ENCODE measurements at regions not wholly inside any gene's neighbourhood (a gene's known extent, or its start where the extent isn't known, plus 50 kb on each side); places are given as distances from the start of the nearest gene placed in this dataset.

- DNase-seq (ENCODE audit: low spot score): no peak
Measured at GRCh38 chr12:127681151-127681754, 585.7 kb upstream of the TMEM132C start.

DNA sequence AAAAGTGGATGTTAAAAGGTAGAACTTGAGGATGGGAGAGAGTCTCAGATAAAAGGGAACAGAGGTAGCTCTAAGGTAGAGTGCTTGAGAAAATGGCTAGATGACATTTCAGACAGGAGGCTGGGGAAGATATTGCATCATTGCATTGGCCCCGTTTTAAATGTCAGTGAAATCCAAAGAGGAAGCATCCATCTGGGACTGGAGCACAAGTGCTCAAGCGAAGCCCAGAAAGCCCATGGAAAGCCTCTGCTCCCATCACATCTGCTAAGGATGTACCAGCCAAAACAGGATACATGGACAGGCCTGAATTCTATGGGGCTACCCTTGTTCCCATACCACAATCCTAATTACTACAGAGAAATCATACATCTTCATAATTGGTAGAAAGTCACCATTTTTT, 581.5 kb upstream of the TMEM132C start:
- DNase-seq (ENCODE audit: low spot score): no peak

DNA sequence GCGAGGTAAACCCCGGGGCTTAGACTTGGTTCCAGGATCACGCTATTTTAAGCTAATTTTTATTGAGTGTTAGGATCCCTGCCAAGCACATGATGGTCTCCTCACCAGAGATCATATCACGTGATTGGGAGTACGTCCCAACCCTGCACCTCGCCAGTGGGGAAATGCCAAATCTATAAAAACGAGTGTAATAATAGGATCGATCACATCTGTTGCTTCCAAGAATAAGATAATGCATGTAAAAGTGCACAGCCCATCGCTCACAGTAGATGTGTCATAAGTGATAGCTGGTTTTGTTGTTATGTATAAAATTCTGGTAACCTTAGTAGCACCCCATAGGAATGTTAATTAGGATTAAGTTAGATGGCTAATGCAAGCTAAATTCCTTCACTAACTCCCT, 581.0 kb upstream of the TMEM132C start:
- no peak for DNase-seq (ENCODE audit: low spot score)

GRCh38 chr12:127687181-127687580, 579.8 kb upstream of the TMEM132C start:
- no peak for DNase-seq (ENCODE audit: low spot score)

DNA sequence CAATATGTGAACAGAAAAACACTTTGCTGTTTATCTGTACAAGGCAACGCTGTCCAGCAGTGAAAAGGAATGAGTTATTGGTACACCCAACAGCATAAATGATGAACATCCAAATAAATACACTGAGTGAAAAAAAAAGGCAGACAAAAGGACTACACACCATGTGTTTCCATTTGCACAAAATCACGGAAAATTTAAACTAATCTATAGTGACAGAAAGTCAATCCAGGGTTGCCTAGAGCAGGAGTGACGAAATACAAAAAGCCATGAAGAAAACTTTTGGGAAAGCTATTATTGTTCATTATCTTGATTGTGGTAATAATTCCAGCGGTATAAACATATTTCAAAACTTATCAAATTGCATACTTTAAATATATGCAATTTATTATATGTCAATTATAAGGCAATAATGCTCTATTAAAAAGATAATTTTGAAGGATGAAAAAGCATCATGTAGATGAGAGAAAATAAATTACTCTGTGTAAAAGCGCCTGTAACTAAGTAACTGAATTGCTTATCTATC, 578.0 kb upstream of the TMEM132C start:
- no peak for DNase-seq (ENCODE audit: low spot score)

DNA sequence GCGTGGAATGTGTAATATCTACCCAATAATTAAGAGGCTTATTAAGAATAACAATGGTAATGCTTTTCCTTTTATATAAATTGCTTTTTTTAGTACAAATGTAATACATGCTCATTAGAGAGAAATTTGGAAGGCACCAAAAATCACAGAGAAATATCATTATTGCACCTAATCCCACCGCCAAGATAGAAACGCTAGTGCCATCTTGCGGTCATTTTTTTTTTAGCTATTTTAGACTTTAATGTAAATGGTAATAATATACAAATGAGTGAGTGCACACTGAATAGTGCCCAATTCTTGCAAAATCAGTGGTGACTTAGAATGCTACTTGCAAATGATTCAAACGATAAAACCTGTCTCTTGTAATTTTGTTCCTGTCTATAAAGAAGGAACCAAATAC, 576.8 kb upstream of the TMEM132C start:
- no peak for DNase-seq (ENCODE audit: low spot score)

GRCh38 chr12:127696963-127697362, 570.0 kb upstream of the TMEM132C start:
- DNase-seq (ENCODE audit: low spot score): no peak

DNA sequence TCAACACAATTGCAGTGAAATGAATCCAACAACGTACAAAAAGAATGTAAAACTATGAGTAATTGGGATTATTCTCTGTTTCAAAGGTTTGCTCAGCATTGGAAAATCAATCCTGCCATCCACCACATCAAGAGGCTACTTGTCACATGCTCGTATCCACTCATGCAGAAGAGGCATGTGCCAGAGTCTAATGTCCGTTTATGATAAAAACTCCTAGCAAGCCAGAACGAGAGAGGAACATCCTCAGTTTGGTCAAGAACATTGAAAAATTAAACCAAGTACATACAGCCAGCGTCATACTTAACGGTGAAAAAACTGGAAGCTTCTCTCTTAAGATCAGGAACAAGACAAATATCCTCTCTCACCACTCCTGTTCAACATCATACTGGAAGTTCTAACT, 563.9 kb upstream of the TMEM132C start:
- no peak for DNase-seq (ENCODE audit: low spot score)

DNA sequence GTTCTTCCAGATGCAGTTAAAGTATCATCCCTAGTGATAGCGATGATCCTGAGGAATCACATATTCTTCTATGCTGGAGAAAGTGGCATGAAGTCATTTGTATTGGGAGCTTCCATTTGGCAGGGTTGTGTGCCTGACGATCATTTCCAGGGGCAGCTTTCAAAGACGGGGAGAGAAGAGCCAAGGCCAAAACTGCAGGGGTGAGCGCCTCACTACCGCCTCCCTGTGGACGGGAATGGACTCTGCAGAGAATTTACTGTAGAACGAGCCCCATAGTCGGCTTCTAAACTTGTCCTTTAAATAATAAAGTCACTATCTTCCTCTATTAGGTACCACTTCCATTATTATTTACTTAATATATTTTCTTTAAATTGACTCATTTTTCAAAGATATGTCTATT, 555.9 kb upstream of the TMEM132C start:
- DNase-seq (ENCODE audit: low spot score): no peak

DNA sequence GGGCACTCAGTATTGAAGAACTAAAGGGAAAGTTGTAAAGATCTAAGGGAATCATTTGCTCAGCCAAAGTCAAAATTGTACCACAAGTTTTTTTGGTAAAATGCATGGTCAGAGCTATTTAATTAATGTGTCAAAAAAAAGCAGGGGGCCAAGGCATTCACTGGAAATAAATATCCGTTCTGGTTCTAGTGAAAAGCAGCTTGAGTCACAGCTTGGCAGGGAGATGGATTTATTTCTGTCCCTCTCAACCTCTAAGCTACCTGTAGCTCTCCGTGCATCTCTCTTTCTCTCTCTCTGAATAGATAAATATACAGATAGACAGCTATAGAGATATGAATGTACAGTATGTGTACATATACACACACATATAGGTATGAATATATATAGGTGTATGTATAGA, 554.4 kb upstream of the TMEM132C start:
- no peak for DNase-seq (ENCODE audit: low spot score)

- no peak for DNase-seq (ENCODE audit: low spot score)
Measured at GRCh38 chr12:127716166-127716565, 550.8 kb upstream of the TMEM132C start.

GRCh38 chr12:127717278-127717677, 549.7 kb upstream of the TMEM132C start:
- DNase-seq (ENCODE audit: low spot score): no peak

GRCh38 chr12:127720334-127720733, 546.6 kb upstream of the TMEM132C start:
- DNase-seq (ENCODE audit: low spot score): no peak

- DNase-seq (ENCODE audit: low spot score): no peak
Measured at GRCh38 chr12:127722611-127723010, 544.4 kb upstream of the TMEM132C start.

DNA sequence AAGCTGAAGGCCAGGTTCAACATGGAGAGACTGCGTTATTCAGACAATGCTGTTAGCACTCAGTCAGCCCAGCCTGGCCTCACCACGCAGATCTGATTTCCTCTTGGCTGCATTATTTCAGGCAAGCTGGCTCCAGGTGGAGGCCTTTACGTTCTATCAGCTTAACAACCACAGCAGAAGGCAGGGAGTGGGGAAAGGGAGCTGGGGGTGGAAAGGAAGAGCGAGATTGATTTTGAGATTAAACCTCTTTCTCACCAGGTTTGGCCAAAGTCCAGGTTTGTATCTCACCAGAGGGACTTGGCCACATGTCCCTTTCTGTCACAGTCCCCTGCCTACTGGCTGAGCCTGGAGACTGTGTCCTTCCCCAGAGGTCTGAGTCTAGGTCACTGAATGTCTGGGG, 543.7 kb upstream of the TMEM132C start:
- DNase-seq (ENCODE audit: low spot score): no peak

GRCh38 chr12:127726671-127727315, 540.2 kb upstream of the TMEM132C start:
- DNase-seq (ENCODE audit: low spot score): no peak

DNA sequence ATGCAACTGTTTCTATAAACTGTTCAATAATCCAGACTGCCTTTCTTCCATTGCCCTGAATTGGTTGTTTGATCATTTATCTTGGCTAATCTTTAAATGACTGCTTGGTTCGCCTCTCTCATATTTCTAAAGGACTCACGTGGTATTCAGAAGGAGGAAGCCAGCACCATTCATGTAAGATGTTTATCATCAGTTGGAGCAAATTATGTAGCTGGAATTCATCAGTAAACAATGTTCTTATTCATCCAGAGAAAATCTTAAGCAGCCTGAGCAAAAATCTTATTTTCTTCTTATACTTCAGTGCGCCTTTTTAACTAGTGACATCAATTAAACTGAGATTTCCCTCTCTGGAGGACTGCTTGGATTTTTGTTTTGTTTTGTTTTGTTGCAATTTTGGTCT, 538.7 kb upstream of the TMEM132C start:
- DNase-seq (ENCODE audit: low spot score): no peak

- no peak for DNase-seq (ENCODE audit: low spot score)
Measured at GRCh38 chr12:127728729-127729128, 538.2 kb upstream of the TMEM132C start.

DNA sequence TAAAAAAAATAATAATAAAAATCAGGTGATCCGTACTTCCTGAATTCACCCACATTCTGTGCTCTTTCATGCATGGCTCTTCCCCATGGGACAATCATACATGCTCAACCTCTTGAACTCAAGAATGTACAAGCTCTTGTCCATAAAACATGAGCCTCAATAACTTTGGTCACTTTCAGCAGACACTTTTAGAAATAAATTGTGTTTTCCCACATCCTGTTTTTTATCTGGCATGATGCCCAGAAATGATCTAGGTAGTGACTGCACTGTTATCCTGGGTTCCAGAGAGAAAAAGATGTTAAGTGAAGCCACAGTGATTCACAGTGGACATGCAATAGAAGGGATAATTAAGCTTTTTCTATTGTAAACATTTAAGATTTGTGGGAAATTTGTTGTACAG, 537.6 kb upstream of the TMEM132C start:
- DNase-seq (ENCODE audit: low spot score): no peak

DNA sequence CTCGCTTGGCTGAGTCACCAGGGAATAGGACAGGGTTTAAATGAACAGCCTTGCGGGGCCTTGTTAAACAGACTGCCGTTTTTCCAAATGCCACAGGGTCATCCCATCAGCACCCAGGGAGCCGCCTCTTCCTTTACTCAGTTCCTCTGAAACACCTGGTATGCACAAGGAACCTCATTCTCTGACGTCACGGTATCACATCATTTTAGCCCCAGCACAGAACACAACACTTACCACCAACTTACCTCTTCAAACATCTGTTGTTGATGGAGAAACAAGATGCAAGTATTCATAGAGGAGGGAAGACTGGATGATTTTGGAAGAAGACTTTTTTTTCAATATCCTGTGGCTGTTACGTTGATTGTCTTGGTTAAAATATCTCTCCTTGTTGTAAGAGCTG, 535.3 kb upstream of the TMEM132C start:
- no peak for DNase-seq (ENCODE audit: low spot score)

DNA sequence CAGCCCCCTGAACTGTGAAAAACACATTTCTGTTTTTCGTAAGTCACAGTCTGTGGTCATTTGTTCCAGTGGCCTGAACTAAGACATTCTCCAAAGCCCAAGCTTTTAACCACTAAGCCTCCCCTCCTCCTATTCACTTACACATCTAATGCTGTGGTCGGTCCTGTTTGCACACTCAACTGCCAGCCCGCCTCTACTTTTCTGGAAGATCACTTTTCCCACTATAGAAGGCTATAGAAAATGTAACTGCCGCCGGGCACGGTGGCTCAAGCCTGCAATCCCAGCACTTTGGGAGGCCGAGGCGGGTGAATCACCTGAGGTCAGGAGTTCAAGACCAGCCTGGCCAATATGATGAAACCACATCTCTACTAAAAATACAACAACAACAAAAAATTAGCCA, 524.7 kb upstream of the TMEM132C start:
- DNase-seq (ENCODE audit: low spot score): no peak

GRCh38 chr12:127745469-127746212, 521.3 kb upstream of the TMEM132C start:
- no peak for DNase-seq (ENCODE audit: low spot score)

DNA sequence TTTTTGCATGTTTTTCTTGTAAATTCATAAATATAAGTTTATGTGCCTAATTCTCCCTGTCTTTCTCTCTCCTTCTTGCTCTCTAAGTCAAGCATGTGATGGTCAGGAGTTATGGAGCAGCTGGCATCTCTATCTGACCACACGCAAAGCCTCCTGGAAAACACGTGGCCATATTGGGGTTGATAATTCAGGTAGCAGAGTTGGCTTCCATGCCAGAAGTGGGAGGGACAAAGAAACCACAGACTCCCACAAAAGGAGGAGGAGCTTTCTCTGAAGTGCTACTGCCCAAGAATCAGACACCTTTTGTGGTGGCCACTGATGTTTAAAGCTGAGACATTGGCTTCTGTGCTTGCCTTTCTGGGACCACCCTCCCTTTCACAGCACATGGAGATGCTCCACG, 517.6 kb upstream of the TMEM132C start:
- no peak for DNase-seq (ENCODE audit: low spot score)
